Fibroblast of lung (primary cell): ENCODE measurements at regions not wholly inside any gene's neighbourhood (a gene's known extent, or its start where the extent isn't known, plus 50 kb on each side); places are given as distances from the start of the nearest gene placed in this dataset.

Source experiments
- CTCF ChIP-seq, 2 donors: IDR thresholded peaks in 1 of 2; conservative IDR thresholded peaks in 1 of 2; 1 replicate in 1 of 2; 2 replicates in 1 of 2; pipeline ENCODE4 v1.5.1; 2011 to 2012; ENCODE audit warnings: low read length in 2 of 2, control low read depth in 1 of 2, inconsistent platforms in 1 of 2, low read depth in 1 of 2, mild to moderate bottlenecking in 1 of 2
- EZH2 ChIP-seq: IDR thresholded peaks from 2 replicates; pipeline ENCODE4 v1.5.1; 2012; ENCODE audit warnings: low read length, control low read depth, mild to moderate bottlenecking; ENCODE audit errors: missing control alignments

- TF ChIP-seq EZH2 (no peak), CTCF (conservative IDR thresholded peaks at IDR 0.05 in 1 of 2, IDR thresholded peaks at IDR 0.05 in 1 of 2; ENCODE audit: low read depth in 1 of 2, low read length in 2 of 2) (no peak)
These were observed 431.6 kb downstream of the MEIS1 start for GRCh38 chr2:66866331-66867062.
